ENCODE measurements at regions not wholly inside any gene's neighbourhood (a gene's known extent, or its start where the extent isn't known, plus 50 kb on each side); places are given as distances from the start of the nearest gene placed in this dataset.

DNA sequence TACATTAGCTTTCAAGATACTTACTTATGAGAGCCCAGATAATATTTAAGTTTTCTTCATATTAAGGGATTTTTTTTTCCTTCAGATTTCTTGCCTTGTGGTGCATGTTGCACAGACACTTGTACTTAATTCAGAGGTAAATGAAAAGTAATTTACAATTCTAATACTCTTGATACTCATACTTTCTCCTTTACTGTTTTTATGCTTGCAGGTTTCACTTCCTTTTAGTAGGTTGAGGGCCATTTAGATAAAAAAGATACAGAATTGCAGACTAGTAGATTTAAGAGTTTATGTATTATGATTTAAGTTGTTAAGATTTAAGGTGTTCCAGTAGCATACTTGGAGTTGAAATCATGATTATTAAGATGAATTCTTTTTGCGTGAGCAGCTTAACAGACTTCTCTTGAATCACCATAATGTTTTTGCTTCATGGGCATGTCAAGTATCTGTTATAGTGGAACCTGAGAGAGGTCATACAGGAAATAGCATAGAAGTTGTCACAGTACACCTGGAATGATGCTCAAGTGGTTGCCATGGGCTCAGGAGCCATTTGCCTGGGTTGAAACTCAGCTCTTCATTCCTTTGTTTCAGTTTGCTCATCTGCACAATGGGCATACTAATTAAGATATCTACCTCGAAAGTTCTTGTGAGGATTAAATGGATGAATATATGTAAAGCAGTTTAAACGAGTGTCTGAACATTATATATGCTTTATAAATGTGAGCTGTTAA lies 174.8 kb upstream of the PRPS1L1 start:
- DNase-seq, result no peak

GRCh38 chr7:18206331-18206730 lies 178.7 kb upstream of the PRPS1L1 start:
- no peak for DNase-seq

- DNase-seq, result no peak
Measured at GRCh38 chr7:18208921-18209320, 181.3 kb upstream of the PRPS1L1 start.

GRCh38 chr7:18210377-18210776 lies 182.7 kb upstream of the PRPS1L1 start:
- DNase-seq, result no peak

- no peak for DNase-seq
Measured at GRCh38 chr7:18210788-18211187, 183.1 kb upstream of the PRPS1L1 start.

GRCh38 chr7:18212308-18212707 lies 184.7 kb upstream of the PRPS1L1 start:
- no peak for DNase-seq

DNA sequence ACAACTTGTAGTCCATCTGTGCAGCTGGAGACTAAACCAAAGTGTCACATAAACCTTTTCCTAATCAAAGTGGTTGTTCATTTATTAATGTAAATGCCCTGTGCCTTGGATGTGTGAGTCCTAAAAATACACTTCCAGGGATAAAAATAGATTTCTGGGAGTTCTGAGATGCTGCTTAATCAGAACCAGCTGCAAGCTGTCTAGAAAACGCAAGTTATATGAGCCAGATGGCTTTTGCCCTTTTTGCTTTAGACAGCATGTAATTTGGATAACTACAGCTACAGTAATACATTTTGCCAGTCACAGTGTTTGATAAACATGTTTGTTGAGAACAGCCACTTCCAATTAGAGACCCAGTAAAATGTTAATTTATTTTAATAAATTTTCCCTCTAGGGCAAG lies 185.1 kb upstream of the PRPS1L1 start:
- DNase-seq, result no peak

DNA sequence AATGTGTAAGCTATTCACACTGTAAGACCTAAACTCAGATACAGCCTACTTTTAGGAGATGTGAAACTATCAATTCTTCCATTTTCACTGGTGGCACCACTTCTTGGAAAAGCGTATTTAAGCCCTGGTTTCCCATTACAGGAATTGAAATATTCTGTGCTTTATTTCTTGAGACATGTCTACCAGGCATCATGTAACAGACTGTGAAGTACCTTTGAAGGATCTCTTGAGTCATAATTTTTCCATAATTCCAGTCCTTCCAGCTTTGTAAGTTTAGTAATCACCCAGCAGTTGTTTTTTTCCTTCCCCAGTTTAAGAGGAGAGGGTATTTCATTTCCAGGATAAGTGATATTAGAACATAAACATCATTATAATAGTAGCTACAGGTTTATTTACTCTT lies 186.0 kb upstream of the PRPS1L1 start:
- DNase-seq, result no peak

DNA sequence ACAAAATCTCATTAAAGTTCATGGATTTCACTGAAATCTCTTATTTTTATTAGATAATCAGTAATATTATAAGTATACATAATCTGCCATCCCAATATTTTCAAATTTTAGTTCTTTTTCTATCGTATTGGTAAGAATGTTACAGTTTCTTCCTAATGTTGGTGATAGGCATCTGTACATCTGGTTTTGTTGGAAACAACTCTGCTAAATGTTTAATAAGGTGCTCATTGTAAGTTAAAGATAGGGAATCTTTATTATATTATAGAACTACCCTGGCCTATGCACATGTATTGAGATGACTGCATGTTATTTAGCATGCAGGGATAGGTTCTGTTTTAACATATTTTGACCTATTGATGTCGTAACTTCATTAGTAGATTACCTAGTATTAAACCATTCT lies 188.6 kb upstream of the PRPS1L1 start:
- no peak for DNase-seq

DNA sequence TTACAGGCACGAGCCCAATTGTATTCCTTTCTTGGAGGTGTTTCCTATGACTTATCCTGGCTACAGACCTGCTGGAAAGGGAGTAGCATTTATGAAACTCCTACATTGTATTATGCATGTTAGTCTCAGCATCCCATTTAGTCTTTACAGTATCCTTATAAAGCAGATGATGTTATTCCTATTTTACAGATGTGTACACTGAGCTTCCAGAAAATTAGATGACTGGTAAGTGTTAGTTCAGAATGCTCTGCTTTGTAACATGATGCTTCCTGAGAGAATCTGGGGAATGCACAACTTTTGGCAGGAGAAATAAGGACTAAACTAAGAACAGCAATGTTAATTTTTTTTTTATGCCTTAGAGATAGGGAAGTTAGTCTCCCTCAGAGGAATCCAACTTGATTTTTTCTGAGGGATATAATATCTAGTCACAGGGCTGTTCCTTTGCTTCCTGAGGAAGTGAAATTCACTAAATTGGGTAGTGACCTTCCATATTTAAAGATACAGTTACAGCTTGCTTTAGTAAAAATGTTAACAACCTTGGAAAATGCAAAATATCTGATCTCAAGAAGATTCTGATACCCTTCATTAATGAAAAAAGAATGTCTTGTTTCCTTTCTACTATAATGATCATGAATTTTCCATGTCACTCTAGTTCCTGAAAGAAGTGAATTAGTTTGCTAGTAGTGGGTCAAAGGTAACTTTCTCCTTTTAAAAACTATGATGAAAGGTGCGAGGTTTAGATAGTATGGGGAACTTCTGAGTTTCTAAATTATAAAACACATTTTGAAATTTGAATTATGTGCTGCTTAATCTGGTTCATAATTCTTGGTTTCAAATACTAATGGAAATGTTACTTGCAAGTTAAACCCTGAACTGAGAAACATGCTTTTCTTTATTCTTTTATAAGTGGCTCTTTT lies 194.0 kb upstream of the PRPS1L1 start:
- no peak for DNase-seq

DNA sequence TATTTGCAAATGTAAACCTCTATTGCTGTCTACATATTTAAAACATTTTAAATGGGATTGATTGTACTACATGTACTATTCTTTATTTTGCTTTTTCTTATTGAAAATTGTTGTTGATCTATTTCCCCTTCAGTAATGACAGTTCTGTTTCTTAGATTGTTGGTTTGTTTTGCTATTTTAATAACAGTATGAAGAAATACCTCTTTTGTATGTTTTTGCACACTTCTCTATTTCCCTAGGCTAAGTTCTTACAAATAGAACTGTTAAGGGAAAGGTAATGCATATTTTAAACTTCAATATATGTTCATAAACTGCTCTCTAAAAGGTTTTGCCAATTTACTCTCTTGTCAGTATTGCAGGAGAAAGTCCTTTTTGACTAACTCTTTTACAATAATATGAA lies 195.0 kb upstream of the PRPS1L1 start:
- no peak for DNase-seq

DNA sequence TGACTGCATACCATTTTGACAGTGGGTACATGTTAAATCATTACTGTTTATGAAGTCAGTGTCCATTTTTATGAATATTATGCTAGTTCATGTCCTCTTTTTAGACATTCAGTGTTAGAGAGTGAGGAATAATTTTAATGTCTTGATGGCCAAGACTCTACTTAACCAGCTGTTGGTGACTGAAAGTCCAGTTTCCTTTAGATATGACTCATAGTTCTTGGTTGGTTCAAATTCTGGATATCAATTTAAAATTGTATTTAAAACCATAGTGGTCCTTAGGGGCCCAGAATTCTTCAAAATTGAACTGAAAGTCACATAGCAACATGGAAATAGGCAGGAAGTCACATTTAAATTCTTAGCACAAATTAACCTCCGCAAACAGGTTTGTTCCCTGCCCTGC lies 196.5 kb upstream of the PRPS1L1 start:
- DNase-seq, result no peak

GRCh38 chr7:18225067-18225466 lies 197.4 kb upstream of the PRPS1L1 start:
- no peak for DNase-seq

DNA sequence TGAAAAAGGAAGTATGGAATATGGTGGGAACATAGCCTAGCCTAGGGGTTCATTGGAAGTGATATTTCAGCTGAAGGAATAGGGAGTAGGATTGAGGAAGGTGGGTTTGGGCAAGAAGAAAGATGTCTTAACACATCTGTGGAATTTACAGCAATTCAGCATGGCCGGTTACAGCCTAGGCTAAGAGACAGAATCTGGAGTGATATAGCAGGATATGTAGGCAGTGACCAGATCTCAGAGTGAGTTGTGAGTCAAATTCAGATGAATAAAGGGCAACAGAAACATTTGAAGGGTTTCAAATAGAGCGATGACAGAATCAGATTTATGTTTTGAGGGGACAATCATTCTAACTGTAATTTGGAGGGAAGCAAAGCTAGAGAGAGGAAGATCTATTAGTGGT lies 199.0 kb upstream of the PRPS1L1 start:
- DNase-seq, result no peak

- no peak for DNase-seq
Measured at GRCh38 chr7:18228686-18229085, 201.0 kb upstream of the PRPS1L1 start.

DNA sequence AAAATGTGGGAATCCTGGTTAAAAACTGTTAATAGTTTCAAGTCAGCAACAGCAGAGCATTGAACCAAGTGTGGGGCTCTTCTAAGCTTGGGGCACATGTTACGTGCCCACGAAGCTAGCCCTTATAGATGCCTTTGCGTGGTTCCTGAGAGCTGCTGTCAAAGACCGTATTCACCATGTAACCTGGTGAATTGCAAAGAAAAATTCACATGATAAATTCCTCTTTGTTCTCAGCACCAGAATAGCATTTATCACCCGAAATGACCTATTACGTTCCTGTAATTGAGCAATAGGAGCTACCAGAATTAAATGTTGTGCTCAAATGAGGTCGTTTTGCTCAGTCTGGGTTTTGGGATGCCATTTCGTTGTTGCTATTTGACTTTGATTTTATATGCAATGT lies 202.6 kb upstream of the PRPS1L1 start:
- DNase-seq, result no peak

- no peak for DNase-seq
Measured at GRCh38 chr7:18231854-18232253, 204.2 kb upstream of the PRPS1L1 start.

DNA sequence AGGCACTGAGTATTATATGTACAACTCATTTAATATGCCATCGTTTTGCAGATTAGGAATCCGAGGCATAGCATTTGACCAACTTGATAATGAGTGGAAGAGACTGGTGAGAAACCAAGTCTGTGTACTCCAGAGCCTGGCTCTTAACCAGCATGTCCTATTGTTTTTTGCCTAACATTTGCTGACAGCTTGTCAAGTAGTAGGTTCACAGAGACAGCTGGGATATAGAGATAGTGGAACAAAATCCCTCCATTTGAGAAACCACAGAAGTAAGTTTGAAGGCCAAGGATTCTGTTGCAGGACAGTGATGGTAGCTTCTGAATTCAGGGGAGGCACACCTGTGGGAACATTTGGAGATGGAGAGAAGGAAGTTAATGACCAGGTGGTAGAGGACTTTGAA lies 206.9 kb upstream of the PRPS1L1 start:
- DNase-seq, result no peak

GRCh38 chr7:18235819-18236218 lies 208.2 kb upstream of the PRPS1L1 start:
- no peak for DNase-seq

DNA sequence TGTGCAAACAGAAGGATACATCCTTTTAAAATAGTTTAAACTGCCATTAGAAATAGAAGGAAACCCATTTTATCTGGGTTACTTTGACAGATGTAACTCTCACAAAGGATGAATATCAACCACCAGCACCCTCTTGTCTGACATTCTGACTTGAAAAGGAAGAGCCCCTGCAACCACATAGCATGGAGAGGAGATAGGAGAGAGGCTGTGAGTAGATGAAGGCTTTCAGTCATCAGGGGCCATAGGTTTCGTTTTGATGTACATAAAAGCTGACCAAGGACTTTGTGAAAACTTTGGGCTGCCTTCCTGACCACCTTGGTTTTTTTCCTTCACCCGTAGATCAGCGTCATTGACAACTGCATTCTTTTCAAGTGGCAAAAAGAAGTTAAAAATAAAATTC lies 211.6 kb upstream of the PRPS1L1 start:
- DNase-seq, result no peak

DNA sequence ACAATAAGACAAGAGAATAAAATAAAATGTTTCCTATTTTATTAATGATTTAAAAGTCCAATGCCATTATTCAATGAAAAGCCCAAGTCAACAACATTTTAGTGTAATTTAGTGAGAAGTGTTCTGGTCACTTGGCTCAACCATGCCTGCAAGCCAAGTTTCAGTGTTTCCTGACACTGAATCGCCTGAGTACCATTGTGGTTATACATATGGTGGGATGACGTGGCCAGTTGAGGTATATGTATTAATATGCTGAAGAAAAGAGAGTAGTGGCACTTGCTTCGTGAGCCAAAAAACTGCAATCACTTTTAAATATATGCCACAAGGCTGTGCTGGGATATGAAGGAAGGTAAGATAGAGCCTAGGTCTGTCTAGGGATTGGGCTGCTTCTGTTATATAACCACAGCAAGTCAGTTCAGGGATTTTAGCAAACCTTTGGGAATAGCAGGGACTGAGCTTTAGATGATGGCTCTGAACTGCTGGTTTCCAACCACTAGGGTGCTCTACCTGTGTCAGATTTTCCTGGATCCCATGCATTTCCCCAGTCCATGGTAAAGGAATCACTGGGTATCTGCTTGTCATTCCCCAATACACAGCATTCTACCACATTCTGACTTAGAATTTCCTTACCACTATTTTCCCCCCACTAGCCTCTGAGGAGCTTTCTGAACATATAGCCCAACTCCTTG lies 214.0 kb upstream of the PRPS1L1 start:
- no peak for DNase-seq

DNA sequence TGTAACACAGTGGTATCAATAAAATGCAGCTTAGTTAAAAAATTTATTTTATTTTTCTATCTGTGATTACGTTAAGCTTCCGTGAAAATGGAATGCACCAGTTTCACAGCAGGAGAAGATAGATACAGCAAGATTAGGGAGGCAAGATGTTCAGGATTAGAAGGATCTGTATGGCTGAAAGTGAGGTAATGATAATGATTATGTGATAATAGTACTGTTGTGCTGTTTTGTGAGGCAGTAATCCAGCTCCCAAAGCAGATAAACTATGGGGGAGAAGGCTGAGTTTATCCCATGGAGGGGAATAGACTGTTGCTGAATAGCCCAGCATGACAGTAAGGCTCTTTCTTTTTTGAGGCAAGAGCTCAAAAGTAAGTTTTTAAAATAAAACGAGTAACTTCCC lies 216.1 kb upstream of the PRPS1L1 start:
- DNase-seq, result no peak

GRCh38 chr7:18250133-18250532 lies 222.5 kb upstream of the PRPS1L1 start:
- DNase-seq, result no peak

- DNase-seq, result no peak
Measured at GRCh38 chr7:18257711-18258110, 230.1 kb upstream of the PRPS1L1 start.
